Hematopoietic multipotent progenitor cell treated with erythropoietin and hydrocortisone succinate and interleukin-3 and kit ligand, for 17 days (in vitro differentiated cells): ENCODE measurements at regions not wholly inside any gene's neighbourhood (a gene's known extent, or its start where the extent isn't known, plus 50 kb on each side); places are given as distances from the start of the nearest gene placed in this dataset.

ENCODE experiments used
- DNase-seq: peaks from one replicate; pipeline ENCODE4 v3.0.0-alpha.2; 2015; ENCODE audit warnings: low spot score

GRCh38 chr2:189267925-189268579 is 88.5 kb upstream of the COL5A2 start:
- no peak for DNase-seq

- DNase-seq = no peak
Observed at GRCh38 chr2:189268763-189269162, 89.2 kb upstream of the COL5A2 start.

- DNase-seq = no peak
Observed at GRCh38 chr2:189273734-189274133, 94.2 kb upstream of the COL5A2 start.

GRCh38 chr2:189274361-189274760 is 94.8 kb upstream of the COL5A2 start:
- no peak for DNase-seq

- no peak for DNase-seq
Observed at GRCh38 chr2:189276277-189276676, 96.7 kb upstream of the COL5A2 start.

- DNase-seq = no peak
Observed at GRCh38 chr2:189281201-189281600, 101.6 kb upstream of the COL5A2 start.

- DNase-seq = no peak
Observed at GRCh38 chr2:189285349-189285748, 105.8 kb upstream of the COL5A2 start.

- no peak for DNase-seq
Observed at GRCh38 chr2:189285962-189286645, 106.5 kb upstream of the COL5A2 start.

GRCh38 chr2:189287363-189287762 is 107.8 kb upstream of the COL5A2 start:
- DNase-seq = no peak

GRCh38 chr2:189287982-189288521 is 108.5 kb upstream of the COL5A2 start:
- no peak for DNase-seq

GRCh38 chr2:189291460-189291859 is 111.9 kb upstream of the COL5A2 start:
- DNase-seq = no peak

GRCh38 chr2:189293164-189293563 is 113.6 kb upstream of the COL5A2 start:
- DNase-seq = no peak

GRCh38 chr2:189297446-189297845 is 117.9 kb upstream of the COL5A2 start:
- DNase-seq = no peak

- DNase-seq = no peak
Observed at GRCh38 chr2:189298038-189298437, 118.5 kb upstream of the COL5A2 start.

GRCh38 chr2:189298481-189298880 is 118.9 kb upstream of the COL5A2 start:
- DNase-seq = no peak

GRCh38 chr2:189299974-189300373 is 120.4 kb upstream of the COL5A2 start:
- DNase-seq = no peak

GRCh38 chr2:189300916-189301315 is 121.4 kb upstream of the COL5A2 start:
- DNase-seq = no peak

GRCh38 chr2:189302274-189302948 is 122.8 kb upstream of the COL5A2 start:
- no peak for DNase-seq

- no peak for DNase-seq
Observed at GRCh38 chr2:189304360-189304759, 124.8 kb upstream of the COL5A2 start.

GRCh38 chr2:189305291-189305943 is 125.9 kb upstream of the COL5A2 start:
- DNase-seq = no peak

GRCh38 chr2:189306525-189306924 is 127.0 kb upstream of the COL5A2 start:
- no peak for DNase-seq

GRCh38 chr2:189308056-189308790 is 128.7 kb upstream of the COL5A2 start:
- DNase-seq = no peak
